ENCODE measurements at regions not wholly inside any gene's neighbourhood (a gene's known extent, or its start where the extent isn't known, plus 50 kb on each side); places are given as distances from the start of the nearest gene placed in this dataset.

GRCh38 chr13:105033999-105034398 lies 1501.5 kb downstream of the EFNB2 start:
- TF ChIP-seq CTCF (conservative IDR thresholded peaks at IDR 0.05; ENCODE audit: low read depth, low read length) (no peak), EZH2 (IDR thresholded peaks at IDR 0.05; ENCODE audit: low read length, unreplicated experiment) (no peak)
